GM18511 (cell line): ENCODE measurements at regions not wholly inside any gene's neighbourhood (a gene's known extent, or its start where the extent isn't known, plus 50 kb on each side); places are given as distances from the start of the nearest gene placed in this dataset.

Source experiments
- ATAC-seq: cut with Tn5 transposase; IDR thresholded peaks from one replicate; pipeline ENCODE4 v1.9.1; 2021; ENCODE audit warnings: mild to moderate bottlenecking, moderate library complexity; ENCODE audit not compliant: unreplicated experiment

GRCh38 chr14:97539884-97540283 lies 742.7 kb downstream of the VRK1 start:
- ATAC-seq = no peak

DNA sequence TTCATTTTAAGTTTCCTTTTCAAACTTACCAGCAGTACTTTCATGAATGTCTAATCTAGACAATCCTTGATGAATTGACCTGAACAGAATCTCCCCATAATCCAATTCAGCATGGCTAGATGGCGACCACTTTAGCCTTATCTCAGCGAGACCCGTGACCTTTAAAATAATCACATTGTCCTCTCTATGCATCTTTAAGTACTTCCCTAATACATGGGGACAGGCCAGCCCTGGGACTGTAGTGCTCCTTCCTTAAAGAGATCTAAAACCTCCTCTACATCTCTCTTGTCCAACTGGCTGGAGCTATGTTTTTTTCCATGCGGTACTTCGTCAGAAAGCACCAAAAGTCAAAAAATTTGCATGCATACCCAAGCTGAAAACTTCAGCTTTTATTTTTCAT lies 746.0 kb downstream of the VRK1 start:
- ATAC-seq = no peak

DNA sequence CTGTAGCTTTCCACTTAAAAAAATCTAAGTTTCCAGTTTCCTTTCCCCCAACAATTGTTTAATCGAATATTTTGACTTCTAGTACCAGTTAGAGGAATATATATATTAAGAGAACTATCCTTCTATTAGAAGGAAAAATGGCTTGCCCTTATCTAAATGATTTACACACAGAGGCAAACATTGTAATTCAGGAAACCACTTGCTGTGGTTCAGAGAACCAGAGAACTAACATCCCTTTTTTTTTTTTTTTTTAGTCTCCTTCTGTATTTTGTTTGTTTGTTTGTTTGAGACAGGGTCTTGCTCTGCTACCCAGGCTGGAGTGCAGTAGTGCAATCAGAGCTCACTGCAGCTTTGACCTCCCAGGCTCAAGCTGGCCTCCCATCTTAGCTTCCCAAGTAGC lies 746.6 kb downstream of the VRK1 start:
- no peak for ATAC-seq

GRCh38 chr14:97544571-97544970 lies 747.4 kb downstream of the VRK1 start:
- ATAC-seq = no peak

- no peak for ATAC-seq
Measured at GRCh38 chr14:97546491-97547230, 749.5 kb downstream of the VRK1 start.

- no peak for ATAC-seq
Measured at GRCh38 chr14:97550463-97550862, 753.3 kb downstream of the VRK1 start.

GRCh38 chr14:97554597-97554996 lies 757.4 kb downstream of the VRK1 start:
- ATAC-seq = no peak

GRCh38 chr14:97564334-97564733 lies 767.2 kb downstream of the VRK1 start:
- no peak for ATAC-seq

- no peak for ATAC-seq
Measured at GRCh38 chr14:97571201-97571600, 774.0 kb downstream of the VRK1 start.

- ATAC-seq = no peak
Measured at GRCh38 chr14:97571866-97572555, 774.8 kb downstream of the VRK1 start.

GRCh38 chr14:97572583-97573458 lies 775.6 kb downstream of the VRK1 start:
- ATAC-seq = no peak

DNA sequence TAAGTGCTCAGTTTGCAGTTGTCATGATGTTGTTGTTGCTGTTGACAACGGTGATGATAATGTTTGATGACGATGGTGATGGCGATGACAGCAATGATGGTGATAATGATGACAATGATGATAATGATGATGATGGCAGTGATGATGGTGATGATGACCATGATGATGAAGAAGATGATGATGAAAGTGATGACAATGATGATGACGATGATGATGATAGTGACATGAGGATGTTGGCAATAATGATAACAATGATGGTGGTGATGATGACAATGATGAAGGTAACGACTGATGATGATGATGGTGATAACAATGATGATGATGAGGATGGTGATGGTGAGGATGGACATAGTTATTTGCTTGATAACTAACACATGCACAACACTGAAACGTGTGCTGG lies 778.5 kb downstream of the VRK1 start:
- no peak for ATAC-seq

DNA sequence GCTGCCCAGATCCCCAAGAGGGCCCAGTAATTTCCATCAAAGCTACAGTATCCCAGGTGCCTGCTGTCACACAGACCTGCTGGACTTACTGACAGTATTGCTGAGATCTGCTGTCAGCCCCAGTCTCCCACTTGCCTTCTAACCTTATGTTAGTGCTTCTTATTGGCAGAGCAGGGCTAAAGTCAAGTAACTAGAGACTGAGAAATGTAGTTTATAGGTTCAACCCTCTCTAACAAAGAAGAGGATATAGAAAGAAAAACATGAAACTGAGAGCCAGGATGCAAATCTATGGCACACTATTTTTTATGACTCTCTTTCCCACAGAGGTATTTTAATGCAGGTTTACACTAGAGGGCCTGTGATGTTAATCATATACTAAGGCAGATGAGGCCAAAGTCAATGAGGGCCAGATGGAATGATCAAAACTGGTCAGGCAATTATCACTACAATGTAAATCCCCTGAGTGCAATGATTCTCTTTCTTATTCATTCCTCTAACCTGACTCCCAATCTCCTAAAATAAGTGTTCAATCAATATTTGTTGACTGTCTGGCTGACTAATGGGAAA lies 781.9 kb downstream of the VRK1 start:
- ATAC-seq = no peak

- ATAC-seq = no peak
Measured at GRCh38 chr14:97581016-97581415, 783.8 kb downstream of the VRK1 start.

- ATAC-seq = no peak
Measured at GRCh38 chr14:97582022-97582421, 784.8 kb downstream of the VRK1 start.

GRCh38 chr14:97584528-97584927 lies 787.3 kb downstream of the VRK1 start:
- ATAC-seq = no peak

GRCh38 chr14:97592341-97592980 lies 795.3 kb downstream of the VRK1 start:
- no peak for ATAC-seq

GRCh38 chr14:97594306-97594705 lies 797.1 kb downstream of the VRK1 start:
- ATAC-seq = no peak

DNA sequence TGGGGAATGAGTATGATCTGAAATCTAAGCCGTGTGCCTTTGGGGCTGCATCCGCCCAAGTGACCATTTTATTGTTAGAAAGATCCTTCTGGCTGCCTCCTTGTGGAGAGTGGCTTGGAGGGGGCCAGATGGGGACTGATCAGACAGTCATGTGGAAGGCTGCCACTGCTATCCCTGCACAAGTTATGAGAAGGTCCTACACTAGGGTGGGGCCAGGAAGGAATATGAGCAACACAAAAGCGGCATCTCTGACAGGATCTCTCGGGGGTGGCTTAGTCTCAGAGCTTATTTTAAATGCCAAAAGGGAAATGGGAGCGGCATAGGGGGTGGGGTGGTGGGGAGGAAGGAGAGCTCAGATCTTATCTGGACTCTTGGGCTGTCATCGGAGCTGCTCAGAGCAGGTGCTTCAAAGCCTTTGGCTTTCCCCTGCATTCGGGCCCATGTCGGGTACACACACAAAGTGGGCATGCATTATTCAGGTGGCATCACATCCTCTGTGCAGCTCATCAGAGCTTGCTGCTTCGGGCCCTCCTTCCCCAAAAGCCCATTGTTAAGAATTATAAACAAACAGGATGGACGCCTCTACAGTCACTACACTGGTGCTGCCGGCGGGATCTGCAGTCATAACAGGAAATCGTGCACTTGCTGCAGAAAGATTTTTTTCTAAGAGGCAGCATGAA lies 805.4 kb downstream of the VRK1 start:
- no peak for ATAC-seq

GRCh38 chr14:97603201-97603600 lies 806.0 kb downstream of the VRK1 start:
- ATAC-seq = no peak
